ENCODE measurements at regions not wholly inside any gene's neighbourhood (a gene's known extent, or its start where the extent isn't known, plus 50 kb on each side); places are given as distances from the start of the nearest gene placed in this dataset.

DNA sequence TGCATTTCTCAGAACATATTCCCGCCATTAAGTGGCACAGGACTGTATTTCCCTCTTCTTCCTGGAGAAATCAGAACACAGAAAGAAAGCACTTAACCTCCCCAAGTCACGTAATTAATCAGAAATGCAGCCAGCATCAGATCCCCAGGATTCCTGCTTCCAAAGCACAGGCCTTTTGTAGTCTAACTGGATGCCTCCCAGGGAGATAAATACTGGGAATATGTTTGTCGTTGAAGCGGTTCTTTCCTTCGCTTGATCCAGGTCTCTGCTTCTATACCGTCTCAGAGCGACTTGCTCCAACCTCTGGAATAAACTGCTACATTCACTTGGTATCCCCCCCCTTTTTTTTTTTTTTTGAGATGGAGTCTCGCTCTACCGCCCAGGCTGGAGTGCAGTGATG, 198.6 kb downstream of the KBTBD8 start:
- TF ChIP-seq PCBP2 (IDR thresholded peaks at IDR 0.05; ENCODE audit: low read depth, low read length, poor library complexity, severe bottlenecking) (no peak), CXXC5 (CRISPR knock-in tag; IDR thresholded peaks at IDR 0.05) (no peak), DACH1 (IDR thresholded peaks at IDR 0.05; ENCODE audit: partially characterized antibody) (no peak), CREBBP (IDR thresholded peaks at IDR 0.05; ENCODE audit: low read depth, low read length) (no peak), MYC (IDR thresholded peaks at IDR 0.05; ENCODE audit: low read depth, low read length) (no peak), MYC (CRISPR knock-in tag; IDR thresholded peaks at IDR 0.05; ENCODE audit: borderline replicate concordance, low read depth) (no peak), ZNF41 (CRISPR knock-in tag; conservative IDR thresholded peaks at IDR 0.05) (no peak), KAT8 (IDR thresholded peaks at IDR 0.05; ENCODE audit: low read depth) (no peak), KDM2B (CRISPR knock-in tag; IDR thresholded peaks at IDR 0.05) (no peak)
- TF ChIP-seq, protein P1, sequence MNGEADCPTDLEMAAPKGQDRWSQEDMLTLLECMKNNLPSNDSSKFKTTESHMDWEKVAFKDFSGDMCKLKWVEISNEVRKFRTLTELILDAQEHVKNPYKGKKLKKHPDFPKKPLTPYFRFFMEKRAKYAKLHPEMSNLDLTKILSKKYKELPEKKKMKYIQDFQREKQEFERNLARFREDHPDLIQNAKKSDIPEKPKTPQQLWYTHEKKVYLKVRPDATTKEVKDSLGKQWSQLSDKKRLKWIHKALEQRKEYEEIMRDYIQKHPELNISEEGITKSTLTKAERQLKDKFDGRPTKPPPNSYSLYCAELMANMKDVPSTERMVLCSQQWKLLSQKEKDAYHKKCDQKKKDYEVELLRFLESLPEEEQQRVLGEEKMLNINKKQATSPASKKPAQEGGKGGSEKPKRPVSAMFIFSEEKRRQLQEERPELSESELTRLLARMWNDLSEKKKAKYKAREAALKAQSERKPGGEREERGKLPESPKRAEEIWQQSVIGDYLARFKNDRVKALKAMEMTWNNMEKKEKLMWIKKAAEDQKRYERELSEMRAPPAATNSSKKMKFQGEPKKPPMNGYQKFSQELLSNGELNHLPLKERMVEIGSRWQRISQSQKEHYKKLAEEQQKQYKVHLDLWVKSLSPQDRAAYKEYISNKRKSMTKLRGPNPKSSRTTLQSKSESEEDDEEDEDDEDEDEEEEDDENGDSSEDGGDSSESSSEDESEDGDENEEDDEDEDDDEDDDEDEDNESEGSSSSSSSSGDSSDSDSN (IDR thresholded peaks at IDR 0.05; ENCODE audit: borderline replicate concordance in 1 of 2, low read depth in 2 of 2, low read length in 2 of 2) = no peak
- TF ChIP-seq, protein P2, sequence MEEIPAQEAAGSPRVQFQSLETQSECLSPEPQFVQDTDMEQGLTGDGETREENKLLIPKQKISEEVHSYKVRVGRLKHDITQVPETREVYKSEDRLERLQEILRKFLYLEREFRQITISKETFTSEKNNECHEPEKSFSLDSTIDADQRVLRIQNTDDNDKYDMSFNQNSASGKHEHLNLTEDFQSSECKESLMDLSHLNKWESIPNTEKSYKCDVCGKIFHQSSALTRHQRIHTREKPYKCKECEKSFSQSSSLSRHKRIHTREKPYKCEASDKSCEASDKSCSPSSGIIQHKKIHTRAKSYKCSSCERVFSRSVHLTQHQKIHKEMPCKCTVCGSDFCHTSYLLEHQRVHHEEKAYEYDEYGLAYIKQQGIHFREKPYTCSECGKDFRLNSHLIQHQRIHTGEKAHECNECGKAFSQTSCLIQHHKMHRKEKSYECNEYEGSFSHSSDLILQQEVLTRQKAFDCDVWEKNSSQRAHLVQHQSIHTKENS (CRISPR knock-in tag; IDR thresholded peaks at IDR 0.05) = no peak
- TF ChIP-seq, protein P3, sequence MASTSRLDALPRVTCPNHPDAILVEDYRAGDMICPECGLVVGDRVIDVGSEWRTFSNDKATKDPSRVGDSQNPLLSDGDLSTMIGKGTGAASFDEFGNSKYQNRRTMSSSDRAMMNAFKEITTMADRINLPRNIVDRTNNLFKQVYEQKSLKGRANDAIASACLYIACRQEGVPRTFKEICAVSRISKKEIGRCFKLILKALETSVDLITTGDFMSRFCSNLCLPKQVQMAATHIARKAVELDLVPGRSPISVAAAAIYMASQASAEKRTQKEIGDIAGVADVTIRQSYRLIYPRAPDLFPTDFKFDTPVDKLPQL (IDR thresholded peaks at IDR 0.05; ENCODE audit: extremely low read depth, insufficient read length) = no peak
- intact Hi-C loops (cut with micrococcal nuclease) = no loop called here
- Histone ChIP-seq H3K9ac (ENCODE audit: insufficient read depth in 1 of 2, low read depth in 2 of 2, low read length in 2 of 2) (no peak overlapping the region), H3K27me3 (ENCODE audit: control insufficient read depth in 2 of 2, insufficient read depth in 2 of 2, low read length in 2 of 2) (no peaks in the 10 kb centered on the region), H3K9me3 (replicated peaks; ENCODE audit: control insufficient read depth, insufficient read depth, low read depth, low read length) (no peaks in the 10 kb centered on the region), H3K4me1 (replicated peaks in 1 of 2; ENCODE audit: control insufficient read depth in 2 of 2, insufficient read depth in 2 of 2, low read length in 2 of 2) (no peaks in the 10 kb centered on the region), H3K36me3 (ENCODE audit: control insufficient read depth, insufficient read depth, low read length) (no peaks in the 10 kb centered on the region), H3K9me1 (ENCODE audit: control insufficient read depth, insufficient read depth, low read length) (no peaks in the 10 kb centered on the region), H3K4me2 (ENCODE audit: insufficient read depth, low read length) (no peak overlapping the region), H3K27ac (ENCODE audit: extremely low read depth, low read depth, low read length) (no peak overlapping the region), H2AFZ (ENCODE audit: low read depth, low read length) (no peak overlapping the region), H3K79me2 (ENCODE audit: control insufficient read depth, insufficient read depth, low read length) (no peaks in the 10 kb centered on the region), H3K4me3 (no peak overlapping the region), H4K20me1 (replicated peaks; ENCODE audit: control insufficient read depth, insufficient read depth, low read length) (no peaks in the 10 kb centered on the region)
- ChIA-PET CTCF (ENCODE audit: low intra/inter-chr PET ratio) (no interaction called here), POLR2A (interaction anchor here (0.7 kb wide), 1 partner anchor 36 kb away, joined by 3 read pairs; no protein-coding TSS in a partner anchor)
- FAIRE-seq = no peak
- no TSS peak for BruUV-seq (replicated peaks)
- no peak for ATAC-seq
- DNase-seq (ENCODE audit: extremely low read depth in 1 of 4, low spot score in 3 of 4) = no peak
- in situ Hi-C loops (cut with MboI) = no loop called here
- WGBS (ENCODE audit: insufficient coverage, low coverage, missing lambda C conversion rate) = 0% methylated on average over 4 of the region's 9 CpGs
